H1 (cell line): ENCODE measurements at regions not wholly inside any gene's neighbourhood (a gene's known extent, or its start where the extent isn't known, plus 50 kb on each side); places are given as distances from the start of the nearest gene placed in this dataset.

Experiments used
- CTCF ChIA-PET: fragments of 300-600 bp; sonication (Branson Sonifier 250); formaldehyde crosslinking; loops from one replicate; lab custom pipeline; 2021; ENCODE audit not compliant: partially characterized antibody; lab: Charles Lee
- POLR2A ChIA-PET: fragments of 300-600 bp; sonication (Branson Sonifier 250); formaldehyde crosslinking; loops from one replicate; lab custom pipeline; 2021; ENCODE audit warnings: inconsistent platforms; ENCODE audit not compliant: partially characterized antibody; lab: Charles Lee
- DNase-seq, 2 experiments: peaks; one replicate each; pipeline versions ENCODE4 v3.0.0 to v3.0.0-alpha.2; 2010 to 2022; ENCODE audit warnings: low spot score in 2 of 2, low read depth in 1 of 2, mixed read lengths in 1 of 2
- FAIRE-seq: peaks from 2 replicates; lab custom pipeline; 2011; peaks lifted over from hg19 to GRCh38; lab: Jason Lieb, UNC
- H2AFZ ChIP-seq: 2 replicates; pipeline ENCODE4 v1.8.1; 2012; ENCODE audit warnings: low read length, inconsistent platforms
- H2AK5ac ChIP-seq: 2 replicates; pipeline ENCODE4 v1.6.1; 2013; ENCODE audit warnings: low read depth, low read length
- H2BK120ac ChIP-seq: replicated peaks from 2 replicates; pipeline ENCODE3; 2013; ENCODE audit warnings: low read depth, low read length, inconsistent platforms
- H2BK12ac ChIP-seq: 2 replicates; pipeline ENCODE4 v1.6.1; 2013; ENCODE audit warnings: low read depth, low read length
- H2BK15ac ChIP-seq: 2 replicates; pipeline ENCODE4 v1.6.1; 2013; ENCODE audit warnings: low read length
- H2BK20ac ChIP-seq: 2 replicates; pipeline ENCODE4 v1.6.1; 2013; ENCODE audit warnings: low read length
- H2BK5ac ChIP-seq: 2 replicates; pipeline ENCODE4 v1.6.1; 2013; ENCODE audit warnings: low read depth, low read length
- H3K14ac ChIP-seq: 2 replicates; pipeline ENCODE4 v1.6.1; 2013; ENCODE audit warnings: inconsistent platforms; ENCODE audit not compliant: insufficient read length
- H3K18ac ChIP-seq: 2 replicates; pipeline ENCODE4 v1.6.1; 2013; ENCODE audit warnings: low read length; ENCODE audit errors: extremely low read depth
- H3K23ac ChIP-seq: 2 replicates; pipeline ENCODE4 v1.6.1; 2013; ENCODE audit warnings: inconsistent platforms; ENCODE audit not compliant: insufficient read length
- H3K23me2 ChIP-seq: 2 replicates; pipeline ENCODE4 v1.6.1; 2013; ENCODE audit warnings: low read depth, low read length
- H3K27ac ChIP-seq: 2 replicates; pipeline ENCODE4 v1.6.1; 2011; ENCODE audit warnings: low read depth, low read length, inconsistent platforms
- H3K27me3 ChIP-seq, 4 experiments: replicated peaks in 1 of 4; 1 replicate in 1 of 4; 2 replicates in 3 of 4; pipeline versions ENCODE4 v1.6.1 to v1.8.1; 2011 to 2013; ENCODE audit warnings: low read length in 3 of 4, mild to moderate bottlenecking in 3 of 4, inconsistent platforms in 2 of 4, mixed read lengths in 2 of 4, moderate library complexity in 1 of 4; ENCODE audit not compliant: control insufficient read depth in 3 of 4, insufficient read depth in 3 of 4; ENCODE audit errors: extremely low read depth in 1 of 4
- H3K36me3 ChIP-seq, 4 experiments: 2 replicates each; pipeline versions ENCODE4 v1.6.1 to v1.8.1; 2011 to 2013; ENCODE audit warnings: mild to moderate bottlenecking in 4 of 4, low read length in 3 of 4, moderate library complexity in 2 of 4, control low read depth in 1 of 4, inconsistent platforms in 1 of 4; ENCODE audit not compliant: insufficient read depth in 4 of 4, control insufficient read depth in 2 of 4
- H3K4ac ChIP-seq: replicated peaks from 2 replicates; pipeline ENCODE3; 2013; ENCODE audit warnings: low read length, low read depth, mixed read lengths, inconsistent platforms; ENCODE audit not compliant: insufficient read length
- H3K4me1 ChIP-seq, 4 experiments: replicated peaks in 1 of 4; 1 replicate in 1 of 4; 2 replicates in 3 of 4; pipeline versions ENCODE4 v1.6.1 to v1.8.1; 2011 to 2013; ENCODE audit warnings: low read length in 3 of 4, inconsistent platforms in 2 of 4, mixed read lengths in 1 of 4; ENCODE audit not compliant: insufficient read depth in 4 of 4, control insufficient read depth in 3 of 4
- H3K4me2 ChIP-seq, 2 experiments: 2 replicates each; pipeline versions ENCODE4 v1.6.1 to v1.8.1; 2011 to 2013; ENCODE audit warnings: low read depth in 2 of 2, low read length in 2 of 2, control low read depth in 1 of 2, inconsistent platforms in 1 of 2, mild to moderate bottlenecking in 1 of 2; ENCODE audit not compliant: insufficient read depth in 1 of 2
- H3K4me3 ChIP-seq, 4 experiments: fragments of 200-600, 300-600 bp in 1 of 4; sonication (generic), shearing (Covaris generic), sonication (Bioruptor Twin) in 1 of 4; 2 replicates each; pipeline versions ENCODE4 v1.5.1 to v1.8.1; 2011 to 2016; ENCODE audit warnings: low read length in 4 of 4, low read depth in 3 of 4, control low read depth in 2 of 4, inconsistent platforms in 2 of 4, mild to moderate bottlenecking in 2 of 4, mixed read lengths in 1 of 4, moderate library complexity in 1 of 4; ENCODE audit not compliant: insufficient read depth in 2 of 4; ENCODE audit errors: extremely low read depth in 1 of 4
- H3K56ac ChIP-seq: replicated peaks from 2 replicates; pipeline ENCODE3; 2013; ENCODE audit warnings: low read depth, mild to moderate bottlenecking, mixed read lengths, low read length, inconsistent platforms; ENCODE audit not compliant: insufficient read length
- H3K79me1 ChIP-seq: 2 replicates; pipeline ENCODE4 v1.6.1; 2013; ENCODE audit warnings: low read depth, low read length, control low read depth
- H3K79me2 ChIP-seq, 2 experiments: 2 replicates each; pipeline versions ENCODE4 v1.6.1 to v1.8.1; 2012 to 2013; ENCODE audit warnings: low read length in 2 of 2, mild to moderate bottlenecking in 2 of 2, inconsistent platforms in 1 of 2; ENCODE audit not compliant: insufficient read depth in 2 of 2, control insufficient read depth in 1 of 2
- H3K9ac ChIP-seq, 4 experiments: replicated peaks in 1 of 4; 1 replicate in 1 of 4; 2 replicates in 3 of 4; pipeline versions ENCODE4 v1.6.1 to v1.8.1; 2011 to 2013; ENCODE audit warnings: low read depth in 3 of 4, low read length in 3 of 4, control low read depth in 2 of 4, mild to moderate bottlenecking in 2 of 4, moderate library complexity in 2 of 4, inconsistent platforms in 1 of 4; ENCODE audit errors: extremely low read depth in 1 of 4
- H3K9me3 ChIP-seq, 2 experiments: 2 replicates each; pipeline versions ENCODE4 v1.6.1 to v1.8.1; 2012 to 2013; ENCODE audit warnings: mild to moderate bottlenecking in 2 of 2, moderate library complexity in 2 of 2, control low read depth in 1 of 2, inconsistent platforms in 1 of 2, low read depth in 1 of 2, low read length in 1 of 2, mixed read lengths in 1 of 2; ENCODE audit not compliant: insufficient read depth in 2 of 2
- H4K20me1 ChIP-seq, 2 experiments: replicated peaks in 1 of 2; 2 replicates each; pipeline versions ENCODE3 to v1.8.1; 2011 to 2013; ENCODE audit warnings: inconsistent platforms in 2 of 2, low read length in 2 of 2, mild to moderate bottlenecking in 1 of 2; ENCODE audit not compliant: insufficient read depth in 2 of 2, control insufficient read depth in 1 of 2
- H4K5ac ChIP-seq: 2 replicates; pipeline ENCODE4 v1.6.1; 2013; ENCODE audit warnings: low read length, low read depth, mixed read lengths, inconsistent platforms; ENCODE audit not compliant: insufficient read length
- H4K8ac ChIP-seq: 2 replicates; pipeline ENCODE4 v1.8.0; 2013; ENCODE audit warnings: mild to moderate bottlenecking, moderate library complexity, low read length, inconsistent platforms; ENCODE audit not compliant: insufficient read depth; ENCODE audit errors: extremely low read depth
- H4K91ac ChIP-seq: replicated peaks from 2 replicates; pipeline ENCODE3; 2013; ENCODE audit warnings: low read length, mixed read lengths, inconsistent platforms; ENCODE audit not compliant: insufficient read length
- CBX8 ChIP-seq: fragments of 300-800, 300-1000 bp; sonication (generic); IDR thresholded peaks from 2 replicates; pipeline ENCODE4 v1.7.1; 2016; ENCODE audit warnings: low read depth, low read length, borderline replicate concordance
- EZH2 ChIP-seq: fragments of 200-600 bp; sonication (generic); IDR thresholded peaks from 2 replicates; pipeline ENCODE4 v1.7.1; 2012; ENCODE audit warnings: low read depth, mild to moderate bottlenecking, moderate library complexity, low read length, inconsistent platforms; ENCODE audit not compliant: severe bottlenecking
- GABPA ChIP-seq: IDR thresholded peaks from 2 replicates; pipeline ENCODE4 v1.6.1; 2011; ENCODE audit warnings: mild to moderate bottlenecking, low read length, moderate library complexity, borderline replicate concordance; ENCODE audit not compliant: insufficient read depth
- GTF2F1 ChIP-seq: IDR thresholded peaks from 2 replicates; pipeline ENCODE4 v1.6.1; 2012; ENCODE audit warnings: low read depth, low read length, improper control_type of control experiment, borderline replicate concordance
- JUN ChIP-seq: IDR thresholded peaks from 2 replicates; pipeline ENCODE4 v1.6.1; 2011; ENCODE audit warnings: low read depth, mild to moderate bottlenecking, improper control_type of control experiment, low read length
- JUND ChIP-seq: IDR thresholded peaks from 2 replicates; pipeline ENCODE4 v1.6.1; 2011; ENCODE audit warnings: mild to moderate bottlenecking, improper control_type of control experiment, low read length
- NANOG ChIP-seq: IDR thresholded peaks from 2 replicates; pipeline ENCODE4 v1.6.1; 2011; ENCODE audit warnings: low read length, low read depth, mild to moderate bottlenecking, inconsistent platforms; ENCODE audit not compliant: insufficient read depth, poor library complexity, severe bottlenecking
- PHF8 ChIP-seq: fragments of 200-600 bp; sonication (generic); conservative IDR thresholded peaks from 2 replicates; pipeline ENCODE4 v1.7.1; 2012; ENCODE audit warnings: low read depth, mild to moderate bottlenecking, inconsistent platforms, low read length, moderate library complexity
- RAD21 ChIP-seq, 2 experiments: IDR thresholded peaks in 1 of 2; conservative IDR thresholded peaks in 1 of 2; 2 replicates each; pipeline ENCODE4 v1.6.1; 2011; ENCODE audit warnings: low read depth in 2 of 2, low read length in 2 of 2, improper control_type of control experiment in 1 of 2, inconsistent platforms in 1 of 2, mild to moderate bottlenecking in 1 of 2, moderate library complexity in 1 of 2
- RXRA ChIP-seq: IDR thresholded peaks from 2 replicates; pipeline ENCODE4 v1.6.1; 2011; ENCODE audit warnings: low read depth, mild to moderate bottlenecking, low read length, moderate library complexity; ENCODE audit not compliant: insufficient read depth
- SAP30 ChIP-seq: fragments of 300-600 bp; sonication (generic); IDR thresholded peaks from 2 replicates; pipeline ENCODE4 v1.7.1; 2012; ENCODE audit warnings: low read length, moderate library complexity, mild to moderate bottlenecking, inconsistent platforms; ENCODE audit not compliant: insufficient read depth, insufficient replicate concordance
- SIN3A ChIP-seq, 2 experiments: IDR thresholded peaks in 1 of 2; conservative IDR thresholded peaks in 1 of 2; 2 replicates each; pipeline ENCODE4 v1.6.1; 2011 to 2012; ENCODE audit warnings: low read length in 2 of 2, improper control_type of control experiment in 1 of 2, low read depth in 1 of 2, mild to moderate bottlenecking in 1 of 2
- WGBS, 2 experiments: shearing (Covaris generic) in 1 of 2; methylation state at CpG; one replicate each; pipeline versions ENCODE4 v1.1.6 to v1.1.7; 2013 to 2015; ENCODE audit warnings: low lambda C conversion rate in 2 of 2, mixed read lengths in 2 of 2, inconsistent platforms in 1 of 2, low coverage in 1 of 2, missing lambda C conversion rate in 1 of 2; ENCODE audit not compliant: insufficient replicate concordance in 2 of 2, insufficient coverage in 1 of 2, insufficient read length in 1 of 2; ENCODE audit errors: extremely low coverage in 1 of 2, missing lambda C conversion rate in 1 of 2; 5-methylcytosine and 5-hydroxymethylcytosine counted together

GRCh38 chr1:57976216-57976615 is 552.4 kb upstream of the DAB1 start:
- no peak overlapping the region for H2BK5ac ChIP-seq
- H4K91ac ChIP-seq = no peak overlapping the region
- no peak overlapping the region for H3K18ac ChIP-seq
- no peak overlapping the region for H2BK15ac ChIP-seq
- H2AK5ac ChIP-seq = no peak overlapping the region
- no peak overlapping the region for H2AFZ ChIP-seq
- H4K5ac ChIP-seq = no peak overlapping the region
- no peak overlapping the region for H2BK120ac ChIP-seq
- POLR2A ChIA-PET = interaction anchor here (1.6 kb wide), 1 partner anchor 9 kb away, joined by 3 read pairs; no protein-coding TSS in a partner anchor
- H3K36me3 ChIP-seq = no peaks in the 10 kb centered on the region
- no peaks in the 10 kb centered on the region; a peak in 1 of 7 replicates for H3K4me1 ChIP-seq
- H3K56ac ChIP-seq = no peak overlapping the region
- no peak for TF ChIP-seq CBX8
- no peak for TF ChIP-seq JUND
- TF ChIP-seq SIN3A (conservative IDR thresholded peaks at IDR 0.05 in 1 of 2, IDR thresholded peaks at IDR 0.05 in 1 of 2; ENCODE audit: low read depth in 1 of 2, low read length in 2 of 2) = no peak
- TF ChIP-seq RAD21 (IDR thresholded peaks at IDR 0.05 in 1 of 2, conservative IDR thresholded peaks at IDR 0.05 in 1 of 2; ENCODE audit: low read depth in 2 of 2, low read length in 2 of 2) = no peak
- TF ChIP-seq PHF8 = no peak
- no peak for TF ChIP-seq JUN
- TF ChIP-seq NANOG = no peak
- no peak for TF ChIP-seq RXRA
- no peak for TF ChIP-seq GTF2F1
- no peak for TF ChIP-seq SAP30
- TF ChIP-seq GABPA = no peak
- no peak for TF ChIP-seq EZH2
- H3K23ac ChIP-seq = no peak overlapping the region
- no peak overlapping the region for H3K4me3 ChIP-seq
- no peak overlapping the region for H3K4ac ChIP-seq
- DNase-seq = no peak
- H4K20me1 ChIP-seq = no peaks in the 10 kb centered on the region
- no peak overlapping the region for H3K9ac ChIP-seq
- no peak overlapping the region for H3K14ac ChIP-seq
- no peak overlapping the region for H2BK12ac ChIP-seq
- WGBS, 2 experiments = 81% methylated on average over 5 of the region's 5 CpGs; no CpG with 5 or more reads in 1 of the 2 experiments
- peaks cover 0 to 3% of the 10 kb centered on the region in 2 experiments; a peak in 1 of 4 replicates for H3K9me3 ChIP-seq
- H3K4me2 ChIP-seq = no peak overlapping the region
- H3K79me1 ChIP-seq = no peaks in the 10 kb centered on the region
- no peaks in the 10 kb centered on the region; the same call in 1 of the 2 replicates for H3K23me2 ChIP-seq
- H3K79me2 ChIP-seq = no peaks in the 10 kb centered on the region
- FAIRE-seq = no peak
- no peaks in the 10 kb centered on the region for H3K27me3 ChIP-seq
- CTCF ChIA-PET = interaction anchor here (2.4 kb wide), 1 partner anchor 11 kb away, joined by 6 read pairs; no protein-coding TSS in a partner anchor
- H3K27ac ChIP-seq = no peak overlapping the region
- H2BK20ac ChIP-seq = no peak overlapping the region
- H4K8ac ChIP-seq = no peak overlapping the region
